HUES64 (cell line): ENCODE measurements at regions not wholly inside any gene's neighbourhood (a gene's known extent, or its start where the extent isn't known, plus 50 kb on each side); places are given as distances from the start of the nearest gene placed in this dataset.

Experiments
- H3K27ac ChIP-seq: 2 replicates; pipeline ENCODE4 v1.7.0; 2013; ENCODE audit warnings: low read depth, low read length, inconsistent platforms
- H3K27me3 ChIP-seq: 2 replicates; pipeline ENCODE4 v1.6.1; 2013; ENCODE audit warnings: mild to moderate bottlenecking, low read length; ENCODE audit not compliant: insufficient read depth
- H3K36me3 ChIP-seq: 2 replicates; pipeline ENCODE4 v1.6.1; 2013; ENCODE audit warnings: mild to moderate bottlenecking, low read length; ENCODE audit not compliant: insufficient read depth
- H3K4me1 ChIP-seq: 2 replicates; pipeline ENCODE4 v1.6.1; 2013; ENCODE audit warnings: mild to moderate bottlenecking, low read length, moderate library complexity; ENCODE audit not compliant: insufficient read depth
- H3K4me3 ChIP-seq: 2 replicates; pipeline ENCODE4 v1.5.1; 2013; ENCODE audit warnings: mild to moderate bottlenecking, low read length, moderate library complexity
- H3K9ac ChIP-seq: 2 replicates; pipeline ENCODE4 v1.6.1; 2013; ENCODE audit warnings: mild to moderate bottlenecking, low read depth, low read length
- H3K9me3 ChIP-seq: 2 replicates; pipeline ENCODE4 v1.6.1; 2013; ENCODE audit warnings: low read depth, low read length; ENCODE audit not compliant: insufficient read depth
- WGBS: fragments of 150-250, 120-280 bp; methylation state at CpG from one replicate; pipeline ENCODE4 v1.1.7; 2013; ENCODE audit warnings: missing lambda C conversion rate; 5-methylcytosine and 5-hydroxymethylcytosine counted together

DNA sequence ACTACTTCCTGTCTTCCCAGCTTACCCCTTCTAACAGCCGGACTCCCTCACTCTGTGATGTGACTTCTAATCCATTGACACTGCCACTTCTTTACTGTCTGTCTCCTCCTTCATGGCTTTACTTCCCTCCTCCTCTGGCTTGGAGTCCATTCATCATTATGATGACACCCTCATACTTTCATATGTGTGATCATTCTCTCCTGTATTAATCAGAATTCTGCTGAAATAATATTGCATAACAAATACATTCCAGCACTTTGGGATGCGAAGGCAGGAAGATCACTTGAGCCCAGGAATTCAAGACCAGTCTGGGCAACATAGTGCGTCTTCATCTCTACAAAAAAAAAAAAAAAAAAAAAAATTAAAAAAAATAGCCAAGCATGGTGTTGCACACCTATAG, 147.9 kb upstream of the BTBD3 start:
- Histone ChIP-seq H3K4me1 (peaks cover 19% of the 10 kb centered on the region), H3K9ac (no peak overlapping the region), H3K36me3 (no peaks in the 10 kb centered on the region), H3K27ac (no peak overlapping the region), H3K4me3 (no peak overlapping the region), H3K9me3 (no peaks in the 10 kb centered on the region), H3K27me3 (no peaks in the 10 kb centered on the region)
- WGBS, result 98% methylated on average over 3 of the region's 3 CpGs

DNA sequence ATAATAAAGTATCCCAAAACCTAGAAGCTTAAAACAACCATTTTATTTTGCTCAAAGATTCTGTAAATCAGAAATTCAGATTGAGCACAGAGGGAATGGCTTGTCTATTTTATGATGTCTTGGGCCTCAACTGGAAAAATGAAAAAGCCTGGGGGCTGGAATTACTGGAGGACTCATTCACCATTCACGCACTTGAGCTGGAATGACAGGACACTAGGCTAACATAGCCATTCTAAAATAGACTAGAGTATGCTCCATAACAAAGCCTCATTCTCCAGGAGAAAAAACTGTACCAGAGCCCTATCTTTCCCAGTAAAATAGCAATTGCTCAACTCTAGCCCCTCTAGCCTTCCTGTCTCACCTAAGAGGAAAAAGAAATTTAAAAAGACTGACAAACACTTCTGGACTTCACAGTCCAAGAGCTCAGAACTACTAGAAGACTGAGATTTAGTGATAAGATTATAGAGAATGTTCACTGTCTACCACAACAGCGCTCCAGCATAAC, 145.4 kb upstream of the BTBD3 start:
- Histone ChIP-seq H3K9me3 (no peaks in the 10 kb centered on the region), H3K36me3 (no peaks in the 10 kb centered on the region), H3K27ac (no peak overlapping the region), H3K4me1 (peaks cover 12% of the 10 kb centered on the region), H3K27me3 (no peaks in the 10 kb centered on the region), H3K9ac (no peak overlapping the region), H3K4me3 (no peak overlapping the region)
- 98% methylated on average over 2 of the region's 2 CpGs for WGBS

DNA sequence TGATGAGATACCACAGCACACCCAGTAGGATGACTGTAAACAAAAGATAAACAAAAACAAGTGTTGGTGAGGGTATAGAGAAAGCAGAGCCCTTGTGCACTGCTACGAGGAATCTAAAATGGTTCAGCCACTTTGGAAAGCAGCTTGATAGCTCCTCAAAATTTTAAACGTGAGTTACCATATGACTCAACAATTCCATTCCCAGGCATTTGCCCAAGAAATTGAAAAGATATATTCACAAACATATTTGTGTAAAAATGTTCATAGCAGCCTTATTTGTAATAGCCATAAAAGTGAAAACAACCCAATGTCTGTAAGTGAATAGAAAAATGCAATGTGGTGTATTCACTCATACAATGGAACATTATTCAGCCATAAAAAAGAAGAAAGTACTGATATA, 141.0 kb upstream of the BTBD3 start:
- Histone ChIP-seq H3K36me3 (no peaks in the 10 kb centered on the region), H3K4me3 (no peak overlapping the region), H3K9me3 (no peaks in the 10 kb centered on the region), H3K9ac (no peak overlapping the region), H3K27me3 (no peaks in the 10 kb centered on the region), H3K4me1 (peaks cover 14% of the 10 kb centered on the region), H3K27ac (no peak overlapping the region)
- 87% methylated on average over 2 of the region's 2 CpGs for WGBS

DNA sequence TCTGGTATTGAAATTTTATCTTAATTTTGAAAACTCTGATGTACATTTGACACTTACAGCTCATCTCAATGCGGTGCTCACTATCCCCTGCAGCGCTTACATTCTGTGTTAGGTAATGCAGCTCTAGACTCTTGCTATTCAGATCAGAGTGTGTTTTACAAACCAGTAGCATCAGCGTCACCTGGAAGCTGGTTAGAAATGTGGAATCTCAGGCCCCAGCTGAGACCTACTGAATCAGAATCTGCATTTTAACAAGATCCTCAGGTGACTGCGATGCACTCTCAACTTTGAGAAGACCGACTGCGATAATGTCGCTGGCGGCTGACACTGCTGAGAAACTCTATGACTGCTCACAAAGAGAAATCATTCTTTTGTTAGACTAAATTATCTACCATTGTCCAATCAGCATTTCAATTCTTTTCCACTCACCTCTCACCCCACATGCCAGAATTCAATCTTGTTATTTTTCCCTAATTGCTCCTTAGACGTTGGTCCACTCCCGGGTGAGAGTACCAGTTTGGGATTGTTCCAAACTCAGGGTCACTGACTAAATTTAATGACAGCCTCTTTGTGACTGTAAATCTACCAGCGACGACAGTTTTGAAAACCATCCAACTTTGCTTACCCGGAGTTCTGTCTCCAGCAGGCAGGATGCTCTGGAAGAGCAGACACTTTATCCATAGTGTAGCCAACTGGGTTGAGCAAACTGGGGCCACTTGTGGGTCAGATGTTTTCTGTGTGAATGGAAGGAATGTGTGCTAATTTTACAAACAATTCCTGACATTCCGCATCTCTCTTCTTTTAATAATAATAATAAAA, 140.1 kb upstream of the BTBD3 start:
- Histone ChIP-seq H3K4me3 (no peak overlapping the region), H3K36me3 (no peaks in the 10 kb centered on the region), H3K27me3 (no peaks in the 10 kb centered on the region), H3K9ac (no peak overlapping the region), H3K9me3 (no peaks in the 10 kb centered on the region), H3K27ac (no peak overlapping the region), H3K4me1 (peaks cover 22% of the 10 kb centered on the region)
- WGBS, result 72% methylated on average over 13 of the region's 14 CpGs

DNA sequence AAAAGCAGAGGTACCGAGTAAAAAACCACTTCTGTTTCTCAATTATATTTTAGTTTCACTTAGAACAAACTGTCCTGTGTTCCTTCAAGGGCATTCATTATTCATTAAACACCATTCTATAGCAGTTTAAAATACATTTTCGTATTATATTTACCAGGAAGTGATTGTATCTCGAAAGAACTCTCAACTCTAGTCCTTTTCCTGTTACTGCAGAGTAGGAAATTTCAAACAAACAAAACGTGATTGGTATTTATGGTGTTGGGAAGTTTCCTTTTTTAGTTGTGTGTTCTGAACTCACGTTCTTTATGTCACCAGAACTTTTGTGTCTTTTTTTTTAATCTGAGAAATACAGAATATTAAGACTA, 139.5 kb upstream of the BTBD3 start:
- Histone ChIP-seq H3K9me3 (no peaks in the 10 kb centered on the region), H3K9ac (no peak overlapping the region), H3K4me1 (peaks cover 28% of the 10 kb centered on the region), H3K36me3 (no peaks in the 10 kb centered on the region), H3K27me3 (no peaks in the 10 kb centered on the region), H3K27ac (no peak overlapping the region), H3K4me3 (no peak overlapping the region)
- 85% methylated on average over 4 of the region's 5 CpGs for whole genome bisulfite sequencing

DNA sequence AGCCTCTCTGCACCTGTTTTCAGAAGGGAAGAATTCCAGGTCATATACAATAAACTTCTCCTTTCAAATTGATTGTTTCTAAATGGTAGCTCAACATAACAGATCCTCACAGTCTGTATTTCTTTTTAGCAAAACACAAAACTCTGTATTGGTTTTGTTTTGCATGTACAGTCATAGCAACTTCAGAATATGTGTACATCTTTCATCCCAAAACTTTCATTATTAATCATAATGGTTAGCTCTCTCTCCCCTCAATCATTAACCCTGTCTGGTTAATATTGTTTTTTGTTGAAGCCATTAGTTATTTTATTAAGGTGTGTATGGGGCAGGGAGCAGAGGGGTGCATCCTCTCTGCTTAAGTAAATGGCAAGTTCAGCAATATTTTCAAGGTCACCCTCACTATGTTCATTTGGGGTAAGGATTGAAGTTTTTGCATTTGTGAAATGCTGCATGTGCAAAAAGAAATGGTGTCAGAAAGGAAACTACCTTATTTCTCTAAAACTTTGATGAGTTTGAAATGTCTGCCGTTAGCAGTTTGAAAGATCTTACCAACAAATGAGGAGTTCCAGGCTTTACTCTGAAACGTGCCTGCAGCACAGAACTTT, 136.8 kb upstream of the BTBD3 start:
- Histone ChIP-seq H3K4me1 (peaks cover 41% of the 10 kb centered on the region), H3K36me3 (no peaks in the 10 kb centered on the region), H3K9me3 (no peaks in the 10 kb centered on the region), H3K4me3 (no peak overlapping the region), H3K9ac (no peak overlapping the region), H3K27me3 (no peaks in the 10 kb centered on the region), H3K27ac (no peak overlapping the region)
- WGBS, result 93% methylated on average over 2 of the region's 2 CpGs

DNA sequence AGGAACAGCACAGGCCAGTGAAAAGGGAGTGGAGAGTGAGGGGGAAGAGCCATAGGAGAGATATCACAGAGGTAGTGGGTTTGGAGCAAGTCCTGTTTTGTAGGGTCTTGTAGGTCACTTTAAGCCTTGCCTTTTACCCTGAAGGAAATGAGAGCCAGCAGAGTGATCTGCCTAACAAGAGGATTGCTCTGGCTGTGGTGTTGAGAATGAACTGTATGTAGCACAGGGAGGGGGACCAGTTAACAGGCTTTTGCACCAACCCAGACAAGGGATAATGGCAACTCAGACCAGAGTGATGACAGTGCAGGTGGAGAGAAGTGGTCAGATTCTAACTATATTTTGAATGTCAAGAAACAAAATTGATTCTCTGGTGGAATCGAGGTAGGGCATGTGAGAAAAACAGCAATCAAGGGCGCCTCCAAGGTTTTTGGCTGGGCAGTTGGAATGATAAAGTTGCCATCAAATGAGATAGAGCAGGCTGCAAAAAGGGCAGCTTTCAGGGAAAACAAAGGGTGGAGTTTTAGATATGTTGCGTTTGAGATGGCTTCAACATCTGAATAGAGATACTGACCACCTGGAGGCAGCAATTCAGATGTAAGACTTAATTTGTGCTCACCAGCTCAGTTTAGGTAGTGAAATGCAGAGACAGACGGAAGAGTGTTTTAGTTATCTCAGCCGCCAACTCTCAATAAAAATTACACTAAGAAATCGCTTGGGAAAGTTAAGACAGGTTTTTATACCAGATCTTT, 134.4 kb upstream of the BTBD3 start:
- Histone ChIP-seq H3K4me3 (no peak overlapping the region), H3K36me3 (no peaks in the 10 kb centered on the region), H3K9me3 (no peaks in the 10 kb centered on the region), H3K9ac (no peak overlapping the region), H3K4me1 (peaks cover 27% of the 10 kb centered on the region), H3K27me3 (no peaks in the 10 kb centered on the region), H3K27ac (peak overlapping the region; percentile 47; the same call in 1 of the 2 replicates)
- 40% methylated on average over 6 of the region's 6 CpGs for WGBS

DNA sequence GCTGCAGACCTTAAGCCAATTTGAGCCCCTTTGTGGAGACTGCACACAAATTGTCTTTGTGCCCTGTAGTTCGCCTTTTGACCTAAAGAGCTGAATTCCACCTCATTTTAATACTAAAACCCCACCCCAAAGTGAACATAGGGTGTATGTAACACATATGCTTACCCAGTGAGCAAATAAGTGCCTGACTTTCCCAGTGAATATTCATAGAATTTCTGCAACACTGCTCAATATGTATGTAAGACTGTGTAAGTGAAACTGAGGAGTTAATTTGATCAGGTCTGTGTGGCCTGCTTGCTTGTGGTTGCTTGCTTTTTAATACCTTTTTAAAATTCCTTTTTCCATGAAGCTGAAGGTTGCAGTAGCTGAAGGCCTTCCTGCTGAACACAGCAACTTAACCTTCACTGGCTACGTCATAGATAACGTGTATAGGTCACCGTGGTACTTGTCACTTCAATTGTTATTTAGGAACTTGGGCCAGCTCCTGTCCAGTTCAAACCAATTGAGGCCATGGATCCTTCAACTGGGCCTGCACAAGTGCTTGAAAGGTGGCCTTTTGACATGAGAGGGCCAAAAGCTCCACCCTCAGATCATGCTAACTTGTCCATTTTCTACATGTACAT, 131.7 kb upstream of the BTBD3 start:
- 93% methylated on average over 4 of the region's 4 CpGs for WGBS
- Histone ChIP-seq H3K4me3 (no peak overlapping the region), H3K27ac (no peak overlapping the region), H3K9me3 (no peaks in the 10 kb centered on the region), H3K27me3 (no peaks in the 10 kb centered on the region), H3K9ac (no peak overlapping the region), H3K36me3 (no peaks in the 10 kb centered on the region), H3K4me1 (peaks cover 27% of the 10 kb centered on the region)

DNA sequence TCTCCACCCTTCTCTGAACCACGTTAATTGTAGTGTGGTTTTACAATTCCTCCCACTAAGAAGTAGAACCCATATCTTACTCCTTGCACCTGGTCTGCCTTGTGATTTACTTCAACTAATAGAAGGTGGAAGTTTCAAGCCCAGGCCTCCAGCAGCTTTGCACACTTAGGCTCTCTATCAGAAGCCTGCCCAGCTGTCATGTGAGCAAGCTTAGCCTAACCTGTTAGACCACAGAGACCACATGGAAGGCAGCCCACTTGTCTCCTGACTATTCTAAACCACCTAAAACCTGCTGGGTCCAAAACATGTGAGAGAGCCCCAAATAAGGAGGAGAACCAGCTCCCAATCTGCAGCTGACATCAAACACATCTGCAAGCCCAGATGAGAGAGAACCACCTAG, 127.6 kb upstream of the BTBD3 start:
- no peak overlapping the region for H3K9ac ChIP-seq

DNA sequence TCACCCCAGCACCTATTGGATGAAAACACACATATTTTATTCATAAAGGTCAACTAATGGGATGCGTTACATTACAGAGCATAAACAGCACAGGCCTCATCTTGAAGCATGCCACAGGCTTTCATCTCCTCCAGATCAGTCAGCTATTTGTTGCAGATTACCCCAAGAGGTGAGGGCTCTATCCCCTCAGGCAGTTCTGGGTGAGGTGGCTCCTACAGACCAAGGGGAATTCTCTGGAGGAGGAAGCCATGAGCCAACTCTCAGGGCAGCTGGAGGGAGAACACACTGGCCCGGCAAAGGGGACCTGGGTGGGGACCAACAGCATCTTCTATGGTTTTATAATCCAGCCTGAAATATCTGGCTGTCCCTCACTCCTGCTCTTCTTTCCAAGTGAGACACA, 126.4 kb upstream of the BTBD3 start:
- H3K4me1 ChIP-seq, result peaks cover 18% of the 10 kb centered on the region
- H3K9me3 ChIP-seq, result no peaks in the 10 kb centered on the region
- 89% methylated on average over 2 of the region's 2 CpGs for WGBS
- H3K27ac ChIP-seq, result no peak overlapping the region
- H3K9ac ChIP-seq, result no peak overlapping the region
- H3K36me3 ChIP-seq, result no peaks in the 10 kb centered on the region
- H3K4me3 ChIP-seq, result no peak overlapping the region
- H3K27me3 ChIP-seq, result no peaks in the 10 kb centered on the region

More for the DNA sequence above, 127.6 kb upstream of the BTBD3 start:
- no peaks in the 10 kb centered on the region for H3K27me3 ChIP-seq
- no CpG with 5 or more reads among the region's 1 CpG for WGBS
- no peak overlapping the region for H3K27ac ChIP-seq
- no peaks in the 10 kb centered on the region for H3K36me3 ChIP-seq
- H3K4me3 ChIP-seq, result no peak overlapping the region
- no peaks in the 10 kb centered on the region for H3K9me3 ChIP-seq
- H3K4me1 ChIP-seq, result peaks cover 18% of the 10 kb centered on the region
